DMS79 treated with DMSO at 0.1 percent for 48 hours (cell line): ENCODE measurements at regions not wholly inside any gene's neighbourhood (a gene's known extent, or its start where the extent isn't known, plus 50 kb on each side); places are given as distances from the start of the nearest gene placed in this dataset.
"Not testable (repeated sequence)": the region's sequence is repeated elsewhere in the genome, so short reads cannot be mapped to it uniquely, and the experiment has no call there.

Source experiments
- DNase-seq: peaks from one replicate; lab custom pipeline; 2025; lab: John Stamatoyannopoulos, UW

DNA sequence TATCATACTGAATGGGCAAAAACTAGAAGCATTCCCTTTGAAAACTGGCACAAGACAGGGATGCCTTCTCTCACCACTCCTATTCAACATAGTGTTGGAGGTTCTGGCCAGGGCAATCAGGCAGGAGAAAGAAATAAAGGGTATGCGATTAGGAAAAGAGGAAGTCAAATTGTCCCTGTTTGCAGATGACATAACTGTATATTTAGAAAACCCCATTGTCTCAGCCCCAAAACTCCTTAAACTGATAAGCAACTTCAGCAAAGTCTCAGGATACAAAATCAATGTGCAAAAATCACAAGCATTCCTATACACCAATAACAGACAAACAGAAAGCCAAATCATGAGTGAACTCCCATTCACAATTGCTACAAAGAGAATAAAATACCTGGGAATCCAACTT, 52.5 kb upstream of the CCDC71L start:
- DNase-seq = not testable (repeated sequence)

DNA sequence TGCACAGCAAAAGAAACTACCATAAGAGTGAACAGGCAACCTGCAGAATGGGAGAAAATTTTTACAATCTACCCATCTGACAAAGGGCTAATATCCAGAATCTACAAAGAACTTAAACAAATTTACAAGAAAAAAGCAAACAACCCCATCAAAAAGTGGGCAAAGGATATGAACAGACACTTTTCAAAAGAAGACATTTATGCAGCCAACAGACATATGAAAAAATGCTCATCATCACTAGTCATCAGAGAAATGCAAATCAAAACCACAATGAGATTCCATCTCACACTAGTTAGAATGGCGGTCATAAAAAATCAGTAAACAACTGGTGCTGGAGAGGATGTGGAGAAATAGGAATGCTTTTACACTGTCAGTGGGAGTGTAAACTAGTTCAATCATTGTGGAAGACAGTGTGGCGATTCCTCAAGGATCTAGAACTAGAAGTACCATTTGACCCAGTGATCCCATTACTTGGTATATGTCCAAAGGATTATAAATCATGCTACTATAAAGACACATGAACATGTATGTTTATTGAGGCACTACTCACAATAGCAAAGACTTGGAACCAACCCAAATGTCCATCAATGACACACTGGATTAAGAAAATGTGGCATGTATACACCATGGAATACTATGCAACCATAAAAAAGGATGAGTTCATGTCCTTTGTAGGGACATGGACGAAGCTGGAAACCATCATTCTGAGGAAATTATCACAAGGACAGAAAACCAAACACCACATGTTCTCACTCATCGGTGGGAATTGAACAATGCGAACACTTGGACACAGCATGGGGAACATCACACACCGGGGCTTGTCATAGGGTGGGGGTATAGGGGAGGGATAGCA, 53.9 kb upstream of the CCDC71L start:
- DNase-seq = not testable (repeated sequence)

DNA sequence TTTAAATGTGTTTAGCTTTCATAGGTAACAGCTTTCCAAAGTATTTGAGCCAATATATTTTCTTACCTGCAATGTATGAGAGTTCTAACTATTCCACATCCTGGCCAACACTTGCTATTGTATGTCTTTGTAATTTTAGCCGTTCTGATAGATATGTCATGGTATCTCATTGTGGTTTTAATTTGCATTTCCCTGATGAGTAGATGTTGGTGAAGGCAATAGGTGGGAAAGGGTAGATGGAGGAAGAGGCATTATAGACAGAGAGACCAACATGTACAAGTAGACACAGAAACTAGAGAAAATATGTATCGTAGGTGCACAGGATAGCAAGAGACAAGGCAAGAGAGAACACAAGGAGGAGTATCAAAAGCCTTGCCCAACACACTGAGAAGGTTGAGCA, 54.8 kb upstream of the CCDC71L start:
- no peak for DNase-seq

DNA sequence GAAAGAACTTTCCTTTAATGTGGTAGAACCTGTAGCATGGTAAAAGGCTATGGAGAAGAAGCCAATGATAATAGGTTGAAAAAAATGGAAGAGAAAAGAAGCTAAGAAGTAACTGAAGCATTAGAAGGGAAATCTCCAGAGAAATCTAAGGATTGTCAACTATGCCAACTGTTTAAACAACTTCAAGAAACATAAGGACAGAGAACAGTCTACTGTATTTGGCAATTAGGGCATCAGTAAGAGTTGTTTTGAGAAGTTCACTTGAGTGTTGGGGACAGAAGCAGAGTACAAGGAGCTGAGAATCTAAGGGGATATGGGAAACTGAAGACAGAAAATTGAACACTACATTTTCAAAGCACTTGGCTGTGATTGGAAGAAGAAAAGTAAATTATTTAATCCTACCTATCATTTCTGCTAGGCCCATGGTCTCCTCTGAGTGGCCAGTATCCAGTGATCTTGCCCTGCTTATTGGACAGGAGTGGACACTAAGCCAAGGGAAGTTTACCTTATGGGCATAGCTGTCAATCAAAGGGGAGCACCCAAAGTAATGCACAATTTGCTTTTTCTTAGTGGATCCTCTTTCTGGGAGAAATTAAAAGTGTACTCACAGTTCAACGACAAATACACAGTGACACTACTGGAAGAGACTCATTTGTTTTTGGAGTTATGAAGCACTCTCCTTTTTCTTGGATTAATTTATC, 56.4 kb upstream of the CCDC71L start:
- no peak for DNase-seq

DNA sequence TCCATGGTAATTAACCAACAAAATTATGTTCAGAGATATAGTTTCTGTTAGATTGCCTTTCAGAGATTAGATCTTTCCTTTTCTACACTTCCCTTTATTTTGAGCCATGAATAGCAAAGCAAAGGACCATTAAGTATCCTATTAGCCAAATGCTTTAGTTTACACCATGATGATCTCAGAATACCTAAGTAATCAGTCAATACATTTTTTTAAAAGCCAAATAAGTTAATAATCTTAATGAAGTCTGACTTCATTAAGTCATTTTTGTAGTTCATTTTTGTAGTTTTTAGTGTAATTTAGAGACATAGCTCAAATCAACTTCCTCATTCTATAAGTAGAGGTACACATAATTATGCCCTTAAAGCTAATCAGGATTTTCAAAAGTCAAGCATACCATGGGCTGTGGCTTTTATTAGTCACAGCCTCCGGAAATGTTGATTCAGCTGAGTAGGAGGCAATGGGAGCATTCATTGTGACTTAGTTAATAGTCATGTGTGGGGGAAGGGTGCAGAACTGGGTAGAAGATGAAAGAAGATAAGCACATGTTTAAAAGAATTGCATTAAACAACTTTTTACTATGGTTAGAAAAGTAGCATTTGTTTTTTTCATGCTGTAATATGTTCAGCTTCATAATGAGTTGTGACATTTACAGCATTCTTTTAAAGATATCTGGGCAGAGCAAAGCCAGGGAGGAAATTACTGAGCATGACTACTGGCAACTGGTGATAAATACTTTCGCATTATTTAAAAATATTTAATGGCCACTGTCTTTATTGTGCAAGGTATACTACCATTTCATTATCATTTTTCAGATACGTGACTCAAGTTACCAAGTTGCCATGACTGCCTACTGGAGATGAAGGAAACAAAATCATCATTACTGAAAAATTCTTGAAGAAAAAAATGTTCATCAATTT, 57.3 kb upstream of the CCDC71L start:
- no peak for DNase-seq

DNA sequence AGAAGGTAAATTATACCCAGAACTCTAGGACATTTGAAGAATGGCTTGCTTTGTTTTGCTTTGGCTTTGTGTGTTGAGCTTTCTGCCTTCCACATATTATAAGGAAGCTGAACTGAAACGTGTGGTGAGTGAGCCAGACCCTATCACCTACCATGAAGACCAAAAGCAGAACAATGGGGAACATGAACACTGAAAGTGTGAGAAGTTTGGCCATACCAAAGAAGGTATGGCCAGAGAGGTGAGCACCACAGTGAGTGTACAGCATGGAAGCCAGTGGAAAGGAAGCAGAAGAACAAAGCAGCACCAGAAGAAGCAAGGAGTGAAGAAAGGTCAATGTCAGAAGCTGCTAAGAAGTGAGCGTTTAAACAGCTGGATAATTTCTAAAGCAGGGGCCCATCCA, 59.7 kb upstream of the CCDC71L start:
- DNase-seq = no peak

DNA sequence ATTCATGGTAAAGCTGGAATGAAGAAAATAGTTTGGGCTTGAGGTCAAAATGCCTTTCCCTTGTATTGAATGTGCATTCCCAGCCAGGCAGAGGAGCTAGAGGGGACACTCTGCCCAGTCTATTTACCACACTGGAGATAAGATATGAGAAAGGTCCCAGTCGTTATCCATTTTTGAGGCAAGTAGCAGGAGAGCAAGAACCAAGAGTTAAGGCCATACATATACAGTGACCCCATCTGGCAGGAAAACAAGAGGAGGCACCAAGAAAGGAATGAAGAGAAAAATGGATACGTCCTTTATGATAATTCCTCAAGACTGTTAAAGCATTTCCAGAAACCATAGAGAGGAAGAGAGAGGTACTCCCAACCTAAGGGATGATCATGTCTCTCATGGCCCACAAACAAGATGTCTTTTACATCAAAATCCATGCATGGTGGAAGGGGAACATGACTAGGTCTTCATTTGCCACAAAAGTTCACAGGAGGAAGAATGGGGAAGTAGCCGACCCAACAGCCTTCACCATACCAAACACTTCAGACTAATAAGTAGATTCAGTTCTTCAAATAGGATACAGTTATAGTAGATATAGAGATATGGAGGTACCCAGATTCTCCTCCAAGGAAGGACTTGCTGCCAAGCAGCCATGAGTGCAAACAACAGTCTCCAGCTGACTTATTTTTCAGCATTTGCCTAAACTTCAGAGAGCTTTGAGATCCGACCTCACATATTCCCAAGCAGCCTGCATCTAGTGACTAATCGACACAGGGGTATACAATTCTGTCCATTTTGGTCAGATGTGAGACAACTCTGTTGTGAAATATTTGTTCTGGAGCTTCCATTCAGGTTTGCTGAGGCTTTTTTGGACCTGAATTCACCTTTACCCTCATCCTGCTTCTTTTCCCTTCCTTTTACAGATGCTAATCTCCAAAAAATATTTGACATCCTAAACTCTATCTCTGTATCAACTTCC, 61.1 kb upstream of the CCDC71L start:
- DNase-seq = no peak

DNA sequence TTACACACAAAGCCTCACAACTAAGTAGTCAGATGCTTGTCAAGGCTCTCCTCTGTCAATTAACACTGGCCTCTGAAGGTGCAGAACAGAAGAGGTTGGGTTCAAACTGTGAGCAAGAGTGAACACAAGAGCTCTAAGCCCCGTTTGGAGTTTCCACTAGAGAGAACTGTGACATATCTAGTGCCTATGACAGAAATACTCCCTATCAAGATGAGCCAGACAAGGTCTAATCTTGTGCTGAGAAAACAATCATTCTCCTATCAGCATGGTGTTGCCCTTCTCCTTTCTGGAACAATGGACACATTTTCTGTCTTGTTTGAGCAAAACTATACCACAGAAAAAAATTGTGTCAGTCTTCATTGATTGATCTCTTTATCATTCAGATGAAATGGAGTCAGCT, 62.4 kb upstream of the CCDC71L start:
- no peak for DNase-seq

DNA sequence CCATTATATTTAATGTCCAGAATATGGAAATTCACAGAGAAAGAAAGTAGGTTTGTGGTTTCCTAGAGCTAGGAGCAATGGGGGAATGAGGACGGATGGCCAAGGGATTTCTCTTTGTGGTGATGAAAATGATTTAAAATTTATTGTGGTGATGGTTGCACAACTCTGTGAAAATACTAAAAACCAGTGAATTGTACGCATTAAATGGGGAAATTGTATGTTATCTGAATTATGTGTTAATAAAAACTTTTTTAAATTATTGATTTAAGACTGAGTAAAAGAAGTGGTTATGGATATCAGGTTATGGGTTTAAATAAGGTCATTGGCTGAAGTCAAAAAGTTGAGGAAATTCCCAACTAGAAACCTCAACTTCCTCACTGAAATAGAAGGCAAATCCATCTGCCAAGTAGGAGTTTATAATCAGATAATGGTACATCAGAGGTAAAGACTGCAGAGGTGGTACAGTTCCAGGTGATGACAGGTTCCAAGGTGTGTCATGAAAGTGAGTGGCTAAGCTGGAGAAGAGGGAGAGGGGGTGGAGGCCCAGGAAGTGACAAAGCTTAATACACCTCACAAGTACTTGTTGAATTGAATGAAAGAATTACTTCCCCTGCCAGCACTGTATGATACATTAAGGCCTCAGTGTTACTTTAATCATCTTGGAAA, 68.9 kb upstream of the CCDC71L start:
- no peak for DNase-seq

DNA sequence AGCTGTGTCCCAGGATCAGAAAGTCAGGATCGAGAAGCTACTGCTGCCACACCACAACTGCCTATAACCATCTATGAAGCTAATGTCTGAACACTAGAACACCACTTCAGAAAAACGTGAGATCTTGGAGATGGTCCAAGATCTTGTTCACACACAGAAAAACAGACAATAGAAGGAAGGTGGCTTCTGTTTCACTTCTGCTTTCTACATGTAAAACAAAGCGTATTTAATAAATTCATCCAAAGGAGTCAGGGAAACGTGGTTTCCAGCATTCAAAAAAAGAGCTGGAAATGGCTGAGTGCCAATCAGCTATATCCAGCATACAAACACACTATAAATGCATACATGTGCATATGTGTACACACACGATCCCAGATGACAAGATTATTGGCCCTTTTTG, 70.2 kb upstream of the CCDC71L start:
- peak; percentile 46 for DNase-seq

DNA sequence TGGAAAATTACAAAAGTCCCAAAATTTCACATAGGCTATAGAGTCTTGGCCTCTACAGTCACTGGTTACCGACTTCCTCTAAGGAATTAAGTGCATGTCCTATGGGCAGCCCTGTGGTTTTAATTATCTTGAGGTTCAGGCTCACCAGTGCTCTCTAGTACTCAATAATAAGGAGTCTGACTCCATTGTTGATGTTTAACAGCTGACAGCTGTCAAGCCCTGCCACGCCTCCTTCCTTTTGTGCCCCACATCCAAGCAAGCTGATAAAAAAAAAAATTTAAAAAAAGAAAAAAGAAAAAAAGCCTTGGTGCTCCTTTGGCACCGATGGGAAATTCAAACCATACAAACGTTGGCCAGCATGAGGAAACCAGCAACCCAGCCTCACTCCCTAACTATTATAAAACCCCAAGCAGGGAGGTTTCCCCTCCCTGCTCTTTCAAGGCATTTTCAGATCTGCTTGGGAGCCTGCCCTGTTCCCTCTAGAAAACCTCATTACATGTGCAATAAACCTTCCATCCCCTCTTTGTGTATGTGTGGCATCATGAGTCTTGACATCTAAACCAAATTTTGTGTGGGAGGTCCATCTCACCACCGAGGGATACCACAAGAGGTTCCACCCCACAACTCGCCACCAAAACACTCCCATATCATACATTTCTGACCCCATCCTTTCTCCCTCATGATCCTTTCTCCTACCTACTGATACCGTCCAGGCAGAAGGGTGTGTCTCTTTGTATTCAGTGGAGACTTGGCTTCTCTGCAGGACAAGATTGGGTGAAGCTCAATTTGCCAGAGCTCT, 70.9 kb upstream of the CCDC71L start:
- peak; percentile 26 for DNase-seq

DNA sequence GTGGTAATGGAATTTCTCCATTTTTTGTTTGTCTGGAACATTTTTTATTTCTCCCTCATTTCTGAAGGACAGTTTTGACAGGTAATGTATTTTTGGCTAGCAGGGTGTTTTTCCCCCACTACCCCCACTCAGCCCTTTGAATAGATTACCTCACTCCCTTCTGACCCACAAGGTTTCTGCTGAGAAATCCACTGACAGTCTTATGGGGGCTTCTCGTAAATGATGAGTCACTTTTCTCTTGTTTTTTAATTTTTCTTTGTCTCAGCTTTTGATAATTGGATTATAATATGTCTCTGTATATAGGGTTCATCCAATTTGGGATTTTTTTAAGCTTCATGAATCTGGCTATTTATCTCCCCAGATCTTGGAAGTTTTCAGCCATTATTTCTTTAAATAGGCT, 74.7 kb upstream of the CCDC71L start:
- DNase-seq = no peak

DNA sequence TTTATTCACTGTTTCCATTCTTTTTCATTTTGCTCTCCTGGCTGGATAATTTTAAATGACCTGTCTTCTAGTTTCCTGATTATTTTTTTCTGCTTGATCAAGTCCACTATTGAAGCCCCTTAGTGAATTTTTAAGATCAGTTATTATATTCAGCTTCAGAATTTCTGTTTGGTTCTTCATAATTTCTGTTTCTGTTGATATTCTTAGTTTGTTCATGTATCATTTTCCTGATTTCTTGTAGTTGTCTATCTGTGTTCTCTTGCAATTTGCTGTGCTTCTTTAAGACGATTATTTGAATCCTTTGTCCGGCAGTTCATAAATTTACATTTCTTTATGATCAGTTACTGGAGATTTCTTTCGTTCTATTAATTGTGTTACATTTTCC, 75.2 kb upstream of the CCDC71L start:
- DNase-seq = no peak

DNA sequence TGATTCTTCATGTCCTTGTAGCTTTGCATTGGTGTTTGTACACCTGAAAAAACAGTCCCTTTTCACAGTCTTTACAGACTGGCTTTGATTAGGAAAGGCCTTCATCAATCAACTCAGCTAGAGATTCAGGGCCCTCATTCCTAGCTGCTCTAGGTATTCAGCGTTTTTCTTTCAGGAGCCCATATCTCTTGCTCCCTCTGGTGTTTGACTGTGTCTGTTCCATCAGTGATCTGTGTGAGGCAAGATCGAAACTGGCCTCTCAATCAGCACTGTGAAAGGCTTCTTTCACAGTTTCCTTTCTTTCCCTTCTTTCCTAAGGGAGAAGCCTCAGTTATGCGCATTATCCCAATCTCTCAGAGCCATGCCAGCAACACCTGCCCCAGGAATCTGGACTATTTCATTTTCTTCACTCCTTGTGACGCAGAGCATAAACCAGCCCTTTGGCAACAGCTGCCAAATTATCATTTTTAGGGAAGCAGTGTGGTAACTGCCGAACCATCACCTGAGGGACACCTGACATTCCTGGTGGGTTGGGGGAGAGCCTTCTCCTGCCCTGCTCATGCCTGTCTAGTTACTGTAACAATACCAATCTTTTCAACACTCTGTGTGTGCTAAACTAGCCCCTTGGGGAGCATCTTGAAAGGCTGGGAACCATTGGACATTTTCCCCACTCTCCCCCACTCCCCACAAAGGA, 75.7 kb upstream of the CCDC71L start:
- DNase-seq = no peak

DNA sequence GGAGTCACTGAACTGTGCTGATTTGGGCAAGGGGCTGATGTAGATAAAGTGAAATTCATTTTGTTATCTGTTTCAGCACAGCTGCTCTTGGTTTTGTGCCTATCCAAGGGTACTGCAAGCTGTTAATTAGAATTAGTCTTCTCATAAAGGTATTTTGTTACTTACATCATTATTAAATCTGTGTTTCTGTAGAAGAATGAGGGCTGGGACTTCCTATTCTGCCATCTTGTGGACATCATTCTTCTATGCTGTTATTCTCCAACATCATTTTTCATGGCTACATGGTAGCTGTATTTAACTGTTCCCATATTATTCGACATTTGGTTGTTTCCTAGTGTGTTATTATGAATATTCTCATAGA, 76.2 kb upstream of the CCDC71L start:
- no peak for DNase-seq

DNA sequence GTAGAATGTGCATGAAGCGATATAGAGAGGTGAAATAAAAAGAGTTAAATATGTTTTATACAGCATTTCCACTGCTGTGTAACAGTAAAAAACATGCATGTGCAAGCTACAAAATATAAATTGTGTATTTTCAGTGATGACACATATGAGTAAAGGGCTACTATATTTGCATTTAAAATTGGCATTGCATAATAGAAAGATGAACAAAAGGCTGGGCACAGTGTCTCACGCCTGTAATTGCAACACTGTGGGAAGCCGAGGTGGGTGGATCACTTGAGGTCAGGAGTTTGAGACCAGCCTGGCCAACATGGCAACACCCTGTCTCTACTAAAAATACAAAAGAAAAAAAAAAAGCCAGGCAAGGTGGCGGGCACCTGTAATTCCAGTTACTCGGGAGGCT, 79.8 kb upstream of the CCDC71L start:
- DNase-seq = no peak

DNA sequence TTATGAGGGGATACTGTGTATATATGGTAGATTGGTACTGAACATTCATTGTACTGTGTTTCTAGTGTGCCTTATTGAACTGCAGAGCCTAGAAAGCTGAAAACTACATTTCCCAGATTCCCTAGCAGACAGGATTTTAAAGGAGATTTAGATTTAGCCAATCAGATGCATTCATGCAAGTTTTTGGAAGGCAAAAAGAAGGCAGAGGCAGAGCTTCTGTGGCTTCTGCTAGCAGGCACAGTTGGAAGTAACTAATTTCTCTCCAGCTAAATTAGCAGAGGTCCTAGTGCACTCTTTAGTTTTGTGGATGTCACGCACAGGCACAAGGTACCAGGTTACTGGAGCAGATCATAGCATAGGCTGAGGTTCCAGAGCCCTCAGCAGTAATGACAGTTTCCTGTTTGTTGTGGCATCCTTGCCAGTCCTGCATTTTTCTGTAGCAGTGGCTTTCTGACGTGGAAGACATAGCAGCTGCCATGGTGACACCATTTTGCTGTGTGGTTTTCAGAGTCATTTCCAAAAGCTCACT, 83.7 kb upstream of the CCDC71L start:
- DNase-seq = no peak

DNA sequence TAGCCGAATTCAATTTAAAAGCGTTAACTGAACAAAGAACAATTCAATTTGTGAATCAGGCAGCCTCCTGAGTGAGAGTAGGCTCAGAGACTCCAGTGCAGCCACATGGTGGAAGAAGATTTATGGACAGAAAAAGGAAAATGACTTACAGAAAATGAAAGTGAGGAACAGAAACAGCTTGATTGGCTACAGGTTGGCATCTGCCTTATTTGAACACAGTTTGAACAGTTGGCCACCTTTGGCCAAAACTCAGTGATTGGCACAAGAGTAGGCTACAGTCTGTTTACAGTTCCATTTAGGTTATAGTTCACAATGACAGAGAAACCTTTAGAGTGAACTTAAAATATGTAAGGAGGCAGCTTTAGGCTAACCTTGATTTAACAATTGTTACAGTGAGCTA, 86.3 kb upstream of the CCDC71L start:
- not testable (repeated sequence) for DNase-seq

DNA sequence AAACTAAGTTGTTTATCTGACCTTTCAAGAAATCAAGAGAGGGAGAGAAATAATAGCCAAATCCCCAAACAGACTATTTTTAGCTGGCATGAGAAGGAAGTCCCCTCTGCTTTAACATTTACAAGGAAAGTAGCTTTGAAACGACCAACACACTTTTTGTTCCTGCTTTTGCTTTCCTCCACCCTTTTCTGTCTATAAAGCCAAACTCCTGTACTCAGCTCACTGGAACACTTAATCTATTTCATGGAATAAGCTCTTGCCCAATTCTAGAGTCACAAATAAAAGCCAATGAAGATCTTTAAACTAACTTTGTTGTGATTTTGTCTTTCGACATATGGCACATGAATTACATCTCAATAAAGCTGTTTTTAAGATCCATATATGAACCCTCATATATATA, 86.8 kb upstream of the CCDC71L start:
- no peak for DNase-seq
